ENCODE measurements at regions not wholly inside any gene's neighbourhood (a gene's known extent, or its start where the extent isn't known, plus 50 kb on each side); places are given as distances from the start of the nearest gene placed in this dataset.

GRCh38 chr10:78523453-78523852, 489.8 kb downstream of the RPS24 start:
- Mint-ChIP-seq H3K4me1 (peaks cover 8% of the 10 kb centered on the region), H3K27me3 (no peaks in the 10 kb centered on the region)

GRCh38 chr10:78524342-78524741, 490.7 kb downstream of the RPS24 start:
- no peaks in the 10 kb centered on the region for H3K36me3 Mint-ChIP-seq
- no peak overlapping the region for H3K27ac Mint-ChIP-seq
- H3K9me3 Mint-ChIP-seq, result no peaks in the 10 kb centered on the region
- H3K4me1 Mint-ChIP-seq, result peaks cover 8% of the 10 kb centered on the region
- no peak overlapping the region for H3K4me3 Mint-ChIP-seq
- no peaks in the 10 kb centered on the region for H3K27me3 Mint-ChIP-seq

More at GRCh38 chr10:78523453-78523852, 489.8 kb downstream of the RPS24 start:
- Mint-ChIP-seq H3K36me3 (no peaks in the 10 kb centered on the region), H3K9me3 (no peaks in the 10 kb centered on the region), H3K4me3 (no peak overlapping the region), H3K27ac (no peak overlapping the region)

GRCh38 chr10:78524941-78525340, 491.3 kb downstream of the RPS24 start:
- H3K9me3 Mint-ChIP-seq, result no peaks in the 10 kb centered on the region
- no peaks in the 10 kb centered on the region for H3K36me3 Mint-ChIP-seq
- H3K4me1 Mint-ChIP-seq, result peaks cover 8% of the 10 kb centered on the region
- H3K4me3 Mint-ChIP-seq, result no peak overlapping the region
- no peak overlapping the region for H3K27ac Mint-ChIP-seq
- H3K27me3 Mint-ChIP-seq, result no peaks in the 10 kb centered on the region

- Mint-ChIP-seq H3K36me3 (no peaks in the 10 kb centered on the region), H3K9me3 (no peaks in the 10 kb centered on the region), H3K4me3 (no peak overlapping the region), H3K27ac (no peak overlapping the region), H3K27me3 (no peaks in the 10 kb centered on the region), H3K4me1 (no peaks in the 10 kb centered on the region)
Measured at GRCh38 chr10:78526347-78526746, 492.7 kb downstream of the RPS24 start.

DNA sequence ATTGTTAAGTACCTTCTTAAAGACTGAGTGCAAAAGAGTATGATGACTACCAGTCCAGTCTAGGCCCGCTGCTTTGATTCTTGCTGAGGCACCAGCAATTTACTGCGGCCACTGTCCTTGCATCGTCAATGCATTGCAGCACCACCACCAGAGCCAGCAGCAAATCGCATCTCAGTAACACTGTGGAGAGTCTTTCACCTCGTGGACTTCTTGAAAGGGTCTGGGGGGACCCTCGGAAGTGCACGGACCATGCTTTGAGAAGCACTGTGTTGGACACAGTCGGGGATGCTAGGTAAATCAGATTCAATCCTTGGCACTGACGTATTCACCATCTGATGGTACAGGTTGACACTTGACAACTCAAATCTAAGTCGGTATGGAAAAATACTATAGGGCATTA, 493.6 kb downstream of the RPS24 start:
- Mint-ChIP-seq H3K4me1 (peaks cover 5% of the 10 kb centered on the region), H3K27ac (no peak overlapping the region), H3K9me3 (no peaks in the 10 kb centered on the region), H3K4me3 (no peak overlapping the region), H3K36me3 (no peaks in the 10 kb centered on the region), H3K27me3 (no peaks in the 10 kb centered on the region)

GRCh38 chr10:78528749-78529204, 495.1 kb downstream of the RPS24 start:
- Mint-ChIP-seq H3K36me3 (no peaks in the 10 kb centered on the region), H3K27ac (no peak overlapping the region), H3K9me3 (no peaks in the 10 kb centered on the region), H3K4me1 (peaks cover 12% of the 10 kb centered on the region), H3K27me3 (no peaks in the 10 kb centered on the region), H3K4me3 (no peak overlapping the region)

DNA sequence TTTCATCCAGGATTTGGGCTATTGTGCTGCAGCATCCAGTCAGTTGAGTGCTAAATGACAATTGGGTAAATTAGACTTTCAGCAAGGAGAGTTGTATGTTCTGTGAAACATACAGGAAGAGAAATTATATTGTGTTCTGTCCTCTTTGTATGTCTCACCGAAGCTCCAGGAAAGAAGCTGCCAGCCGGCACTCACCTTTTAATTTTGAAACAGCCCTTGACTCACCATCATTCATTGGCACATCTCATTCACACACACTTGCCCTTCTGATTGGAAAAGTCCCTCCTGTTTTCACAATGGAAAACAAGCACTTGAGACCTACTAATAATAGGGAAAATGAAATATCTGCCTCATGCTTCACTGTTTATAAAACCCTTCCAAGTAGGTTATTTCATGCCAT, 495.6 kb downstream of the RPS24 start:
- H3K4me1 Mint-ChIP-seq, result peaks cover 12% of the 10 kb centered on the region
- no peak overlapping the region for H3K4me3 Mint-ChIP-seq
- H3K27me3 Mint-ChIP-seq, result no peaks in the 10 kb centered on the region
- H3K9me3 Mint-ChIP-seq, result no peaks in the 10 kb centered on the region
- H3K36me3 Mint-ChIP-seq, result no peaks in the 10 kb centered on the region
- H3K27ac Mint-ChIP-seq, result no peak overlapping the region

DNA sequence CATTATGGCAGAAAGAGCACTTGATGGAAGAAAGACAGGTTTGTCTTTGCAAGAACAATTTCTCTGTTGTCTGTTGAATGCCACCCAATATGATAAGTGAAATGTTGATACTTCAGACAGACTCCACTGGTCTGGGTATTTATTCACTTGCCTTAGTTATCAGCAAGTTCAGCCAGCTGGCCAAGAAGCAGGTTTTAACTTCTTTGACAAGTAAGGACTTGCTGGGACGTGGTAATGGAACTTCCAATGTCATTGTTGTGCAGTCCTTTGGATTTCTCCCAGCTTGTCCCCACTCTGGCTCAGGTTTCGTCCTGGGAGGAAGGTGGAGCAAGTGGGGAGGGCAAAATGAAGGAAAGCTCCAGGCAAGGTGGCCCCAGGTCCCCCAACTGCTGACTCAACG, 497.4 kb downstream of the RPS24 start:
- no peaks in the 10 kb centered on the region for H3K27me3 Mint-ChIP-seq
- H3K36me3 Mint-ChIP-seq, result no peaks in the 10 kb centered on the region
- no peak overlapping the region for H3K4me3 Mint-ChIP-seq
- no peaks in the 10 kb centered on the region for H3K9me3 Mint-ChIP-seq
- no peak overlapping the region for H3K27ac Mint-ChIP-seq
- peaks cover 12% of the 10 kb centered on the region for H3K4me1 Mint-ChIP-seq

GRCh38 chr10:78532480-78533042, 498.9 kb downstream of the RPS24 start:
- H3K4me1 Mint-ChIP-seq, result peaks cover 12% of the 10 kb centered on the region
- no peaks in the 10 kb centered on the region for H3K27me3 Mint-ChIP-seq
- H3K27ac Mint-ChIP-seq, result peak overlapping the region; percentile 64
- no peaks in the 10 kb centered on the region for H3K9me3 Mint-ChIP-seq
- no peak overlapping the region for H3K4me3 Mint-ChIP-seq
- H3K36me3 Mint-ChIP-seq, result no peaks in the 10 kb centered on the region

GRCh38 chr10:78533098-78533497, 499.4 kb downstream of the RPS24 start:
- Mint-ChIP-seq H3K4me1 (peaks cover 12% of the 10 kb centered on the region), H3K36me3 (no peaks in the 10 kb centered on the region), H3K9me3 (no peaks in the 10 kb centered on the region), H3K4me3 (no peak overlapping the region), H3K27ac (peak overlapping the region; percentile 64), H3K27me3 (no peaks in the 10 kb centered on the region)

DNA sequence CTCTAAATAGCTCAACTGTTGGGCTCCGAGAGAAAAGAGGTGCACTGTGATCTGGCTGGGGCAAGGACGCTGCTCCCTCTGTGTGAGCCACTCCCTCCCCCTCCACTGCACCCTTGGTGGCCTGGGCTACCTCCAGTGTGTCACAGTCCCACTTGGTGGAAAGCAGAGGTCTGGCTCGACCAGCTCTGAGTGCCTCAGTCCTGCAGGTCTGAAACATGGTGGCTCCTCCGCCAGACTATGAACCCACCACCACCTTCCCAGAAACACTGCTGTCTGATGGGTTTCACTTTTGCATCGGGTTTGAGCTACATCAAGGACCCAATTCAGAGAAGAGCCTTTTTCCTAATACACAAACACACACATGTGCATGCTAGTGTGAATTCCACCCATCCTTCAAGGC, 500.1 kb downstream of the RPS24 start:
- no peak overlapping the region for H3K27ac Mint-ChIP-seq
- H3K4me1 Mint-ChIP-seq, result peaks cover 12% of the 10 kb centered on the region
- H3K4me3 Mint-ChIP-seq, result no peak overlapping the region
- H3K9me3 Mint-ChIP-seq, result no peaks in the 10 kb centered on the region
- no peaks in the 10 kb centered on the region for H3K27me3 Mint-ChIP-seq
- H3K36me3 Mint-ChIP-seq, result no peaks in the 10 kb centered on the region

GRCh38 chr10:78535716-78536218, 502.1 kb downstream of the RPS24 start:
- Mint-ChIP-seq H3K4me1 (peaks cover 12% of the 10 kb centered on the region), H3K27ac (no peak overlapping the region), H3K9me3 (no peaks in the 10 kb centered on the region), H3K36me3 (no peaks in the 10 kb centered on the region), H3K4me3 (no peak overlapping the region), H3K27me3 (no peaks in the 10 kb centered on the region)

DNA sequence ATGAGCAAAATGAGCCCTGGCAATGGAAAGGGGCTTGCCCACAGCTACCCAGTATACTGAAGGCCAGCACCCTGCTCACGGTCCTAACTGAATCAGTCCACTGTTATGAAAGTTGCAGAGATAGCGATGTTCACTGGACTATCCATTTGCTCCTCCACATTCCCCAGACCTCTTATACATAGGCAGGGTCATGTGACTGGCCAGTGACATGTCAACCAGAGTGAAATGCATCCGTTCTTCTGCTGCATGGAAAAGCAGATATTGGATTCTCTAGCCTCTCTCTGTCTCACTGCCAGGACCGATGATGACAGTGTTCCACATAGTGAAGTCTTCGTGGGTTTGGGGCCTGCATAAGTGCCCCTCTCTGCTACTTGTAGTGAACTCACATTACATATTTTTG, 503.4 kb downstream of the RPS24 start:
- Mint-ChIP-seq H3K9me3 (no peaks in the 10 kb centered on the region), H3K27ac (no peak overlapping the region), H3K36me3 (no peaks in the 10 kb centered on the region), H3K27me3 (no peaks in the 10 kb centered on the region), H3K4me3 (no peak overlapping the region), H3K4me1 (peaks cover 12% of the 10 kb centered on the region)

DNA sequence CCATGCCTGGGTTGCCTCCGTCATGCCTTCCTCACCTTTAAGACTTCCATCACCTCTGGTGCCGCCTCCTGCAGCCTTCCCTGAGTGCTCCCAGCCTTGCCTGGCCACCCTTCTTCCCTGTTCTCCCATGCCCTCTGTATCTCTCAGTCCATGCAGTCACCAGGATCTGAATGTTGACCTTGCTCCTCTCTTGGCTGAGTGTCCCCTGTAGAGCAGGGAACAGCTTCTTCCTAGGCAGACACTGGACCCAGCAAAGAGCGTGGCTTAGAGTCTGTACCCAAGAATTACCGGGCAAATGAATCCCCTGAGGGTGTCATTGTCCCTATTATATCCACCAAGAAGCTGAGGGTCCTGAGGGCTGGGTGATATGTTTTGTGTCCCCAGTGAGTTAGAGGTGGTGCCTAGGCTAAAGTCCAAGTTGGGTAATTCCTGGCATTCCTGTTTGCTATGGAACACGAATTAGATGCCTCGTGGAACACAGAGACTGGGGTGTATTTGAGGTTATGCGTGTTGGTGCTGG, 505.6 kb downstream of the RPS24 start:
- H3K27me3 Mint-ChIP-seq, result no peaks in the 10 kb centered on the region
- peaks cover 8% of the 10 kb centered on the region for H3K4me1 Mint-ChIP-seq
- no peaks in the 10 kb centered on the region for H3K9me3 Mint-ChIP-seq
- no peak overlapping the region for H3K27ac Mint-ChIP-seq
- H3K36me3 Mint-ChIP-seq, result no peaks in the 10 kb centered on the region
- no peak overlapping the region for H3K4me3 Mint-ChIP-seq

- Mint-ChIP-seq H3K36me3 (no peaks in the 10 kb centered on the region), H3K4me1 (peaks cover 8% of the 10 kb centered on the region), H3K27ac (no peak overlapping the region), H3K9me3 (no peaks in the 10 kb centered on the region), H3K27me3 (no peaks in the 10 kb centered on the region), H3K4me3 (no peak overlapping the region)
Measured at GRCh38 chr10:78540355-78541076, 506.9 kb downstream of the RPS24 start.

GRCh38 chr10:78541481-78542140, 507.9 kb downstream of the RPS24 start:
- Mint-ChIP-seq H3K9me3 (no peaks in the 10 kb centered on the region), H3K4me3 (no peak overlapping the region), H3K36me3 (no peaks in the 10 kb centered on the region), H3K27me3 (no peaks in the 10 kb centered on the region), H3K27ac (peak overlapping the region; percentile 44), H3K4me1 (peaks cover 8% of the 10 kb centered on the region)

Data from activated naive CD4-positive, alpha-beta T cell treated with anti-CD3 and anti-CD28 coated beads, Interleukin-2, amount 50 U/mL, for 24 hours (primary cell).